GM23338 (cell line): ENCODE measurements at regions not wholly inside any gene's neighbourhood (a gene's known extent, or its start where the extent isn't known, plus 50 kb on each side); places are given as distances from the start of the nearest gene placed in this dataset.
"Not testable (repeated sequence)": the region's sequence is repeated elsewhere in the genome, so short reads cannot be mapped to it uniquely, and the experiment has no call there.

Source experiments
- ATAC-seq: fragments of 200-7000 bp; cut with Tn5 transposase; 3 replicates; pipeline ENCODE4 v1.9.1; 2020
- DNase-seq: peaks from one replicate; pipeline ENCODE4 v3.0.0-alpha.2; 2015; ENCODE audit warnings: low spot score
- H2AFZ ChIP-seq: fragments of 200-600 bp; sonication (generic); 2 replicates; pipeline ENCODE4 v1.8.0; 2016; ENCODE audit warnings: antibody characterized with exemption, mild to moderate bottlenecking, moderate library complexity
- H3F3A ChIP-seq: fragments of 200-600 bp; sonication (generic); replicated peaks from 2 replicates; pipeline ENCODE4 v1.8.0; 2017; ENCODE audit warnings: antibody characterized with exemption, mixed run types, low read depth
- H3K27ac ChIP-seq: fragments of 200-600 bp; sonication (generic); 2 replicates; pipeline ENCODE4 v1.6.1; 2016; ENCODE audit warnings: low read depth
- H3K27me3 ChIP-seq: fragments of 200-600 bp; sonication (generic); 2 replicates; pipeline ENCODE4 v1.8.0; 2016; ENCODE audit warnings: mild to moderate bottlenecking, mixed run types, moderate library complexity; ENCODE audit not compliant: insufficient read depth
- H3K36me3 ChIP-seq: fragments of 200-600 bp; sonication (generic); 2 replicates; pipeline ENCODE4 v1.8.0; 2016; ENCODE audit warnings: mild to moderate bottlenecking; ENCODE audit not compliant: insufficient read depth
- H3K4me1 ChIP-seq: fragments of 200-600 bp; sonication (generic); 2 replicates; pipeline ENCODE4 v1.8.0; 2016; ENCODE audit warnings: mild to moderate bottlenecking, moderate library complexity; ENCODE audit not compliant: insufficient read depth
- H3K4me2 ChIP-seq: fragments of 200-600 bp; sonication (generic); 2 replicates; pipeline ENCODE4 v1.7.1; 2017; ENCODE audit warnings: mixed run types
- H3K4me3 ChIP-seq: fragments of 200-600 bp; sonication (generic); 2 replicates; pipeline ENCODE4 v1.6.1; 2016; ENCODE audit warnings: mixed run types
- H3K79me2 ChIP-seq: fragments of 200-600 bp; sonication (generic); replicated peaks from 2 replicates; pipeline ENCODE4 v1.8.0; 2017; ENCODE audit warnings: mild to moderate bottlenecking; ENCODE audit not compliant: insufficient read depth
- H3K9me2 ChIP-seq: fragments of 200-600 bp; sonication (generic); 2 replicates; pipeline ENCODE4 v1.8.0; 2017; ENCODE audit not compliant: insufficient read depth
- H4K20me1 ChIP-seq: fragments of 200-600 bp; sonication (generic); replicated peaks from 2 replicates; pipeline ENCODE4 v1.8.0; 2017; ENCODE audit warnings: mild to moderate bottlenecking; ENCODE audit not compliant: insufficient read depth
- H3K27ac Mint-ChIP-seq: 2 replicates; pipeline ENCODE4 v1.8.0; 2020; ENCODE audit warnings: inconsistent platforms, mild to moderate bottlenecking, moderate library complexity, mixed read lengths
- H3K27me3 Mint-ChIP-seq: 3 replicates; pipeline ENCODE4 v1.8.0; 2022; ENCODE audit warnings: low read depth, mild to moderate bottlenecking, moderate library complexity, mixed read lengths, inconsistent platforms; ENCODE audit not compliant: insufficient read depth, poor library complexity
- H3K36me3 Mint-ChIP-seq: 3 replicates; pipeline ENCODE4 v1.8.0; 2021; ENCODE audit warnings: low read depth, mild to moderate bottlenecking, inconsistent platforms, moderate library complexity, mixed read lengths
- H3K4me1 Mint-ChIP-seq: 3 replicates; pipeline ENCODE4 v1.8.0; 2020; ENCODE audit warnings: mild to moderate bottlenecking, inconsistent platforms, mixed read lengths
- H3K4me3 Mint-ChIP-seq: 3 replicates; pipeline ENCODE4 v1.8.0; 2021; ENCODE audit warnings: moderate library complexity, mild to moderate bottlenecking, inconsistent platforms, mixed read lengths
- H3K9me3 Mint-ChIP-seq: 3 replicates; pipeline ENCODE4 v1.8.0; 2020; ENCODE audit warnings: moderate library complexity, mild to moderate bottlenecking, inconsistent platforms, mixed read lengths
- CREB1 ChIP-seq: fragments of 250-450 bp; sonication (Bioruptor Pico); IDR thresholded peaks from 2 replicates; pipeline ENCODE4 v1.5.0; 2020; ENCODE audit warnings: low read depth, mild to moderate bottlenecking, moderate library complexity
- NANOG ChIP-seq: IDR thresholded peaks from 2 replicates; pipeline ENCODE4 v1.6.1; 2016; ENCODE audit warnings: antibody characterized with exemption, borderline replicate concordance
- POLR2AphosphoS5 ChIP-seq: IDR thresholded peaks from 2 replicates; pipeline ENCODE4 v1.6.1; 2016; ENCODE audit warnings: antibody characterized with exemption, low read depth
- ZNF114 ChIP-seq: fragments of 250-450 bp; sonication (Bioruptor Pico); IDR thresholded peaks from 2 replicates; pipeline ENCODE4 v1.5.0; 2020; ENCODE audit warnings: mild to moderate bottlenecking, moderate library complexity
- TF ChIP-seq, protein P1 (sequence below), 2 experiments: fragments of 200-600 bp in 1 of 2; sonication (generic) in 1 of 2; conservative IDR thresholded peaks; 2 replicates each; pipeline versions ENCODE4 v1.5.1 to v1.6.1; 2016 to 2017; ENCODE audit warnings: antibody characterized with exemption in 2 of 2, low read depth in 2 of 2, mild to moderate bottlenecking in 2 of 2, moderate library complexity in 1 of 2
- TF ChIP-seq, protein P2 (sequence below): fragments of 250-450 bp; sonication (Bioruptor Pico); IDR thresholded peaks from 2 replicates; pipeline ENCODE4 v1.5.0; 2020; ENCODE audit warnings: mild to moderate bottlenecking, moderate library complexity
- TF ChIP-seq, protein P3 (sequence below): IDR thresholded peaks from one replicate; pipeline ENCODE4 v1.6.1; 2018; ENCODE audit warnings: antibody characterized with exemption; ENCODE audit not compliant: unreplicated experiment

DNA sequence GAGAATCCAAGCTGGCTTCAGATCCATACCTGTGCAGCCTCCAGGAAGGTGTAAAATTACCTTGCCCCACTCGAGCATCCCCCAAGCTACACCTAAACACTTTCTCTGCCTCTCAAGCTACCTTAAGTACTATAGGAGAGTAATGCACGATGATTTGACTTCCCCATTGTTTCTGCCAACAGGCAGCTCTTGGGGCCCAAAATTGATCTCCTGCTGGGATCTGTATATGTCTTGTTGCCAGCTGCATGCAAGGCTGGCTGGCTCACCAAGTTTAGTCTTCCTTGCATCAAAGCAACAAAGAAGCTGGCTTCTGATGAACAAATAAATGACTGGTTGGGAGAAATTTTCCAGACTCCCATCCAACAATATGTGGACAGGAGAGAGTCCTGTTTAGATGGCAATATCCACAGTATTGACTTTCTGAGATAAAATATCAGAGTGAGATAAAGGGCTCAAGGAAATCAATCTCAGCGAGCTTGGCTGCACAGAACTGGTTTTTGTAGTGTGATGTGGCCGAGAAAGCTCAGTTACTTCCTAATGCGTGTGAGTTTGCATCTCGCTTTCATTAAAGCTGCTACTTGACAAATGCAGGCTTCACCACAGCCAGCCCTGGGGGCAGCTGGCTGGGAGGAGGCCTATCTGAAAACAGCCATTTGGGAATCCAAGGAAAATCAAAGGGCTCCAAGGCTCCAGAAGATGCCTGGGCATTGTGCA is 140.7 kb downstream of the MINAR1 start (continued):
- TF ChIP-seq, protein P1, sequence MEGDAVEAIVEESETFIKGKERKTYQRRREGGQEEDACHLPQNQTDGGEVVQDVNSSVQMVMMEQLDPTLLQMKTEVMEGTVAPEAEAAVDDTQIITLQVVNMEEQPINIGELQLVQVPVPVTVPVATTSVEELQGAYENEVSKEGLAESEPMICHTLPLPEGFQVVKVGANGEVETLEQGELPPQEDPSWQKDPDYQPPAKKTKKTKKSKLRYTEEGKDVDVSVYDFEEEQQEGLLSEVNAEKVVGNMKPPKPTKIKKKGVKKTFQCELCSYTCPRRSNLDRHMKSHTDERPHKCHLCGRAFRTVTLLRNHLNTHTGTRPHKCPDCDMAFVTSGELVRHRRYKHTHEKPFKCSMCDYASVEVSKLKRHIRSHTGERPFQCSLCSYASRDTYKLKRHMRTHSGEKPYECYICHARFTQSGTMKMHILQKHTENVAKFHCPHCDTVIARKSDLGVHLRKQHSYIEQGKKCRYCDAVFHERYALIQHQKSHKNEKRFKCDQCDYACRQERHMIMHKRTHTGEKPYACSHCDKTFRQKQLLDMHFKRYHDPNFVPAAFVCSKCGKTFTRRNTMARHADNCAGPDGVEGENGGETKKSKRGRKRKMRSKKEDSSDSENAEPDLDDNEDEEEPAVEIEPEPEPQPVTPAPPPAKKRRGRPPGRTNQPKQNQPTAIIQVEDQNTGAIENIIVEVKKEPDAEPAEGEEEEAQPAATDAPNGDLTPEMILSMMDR (conservative IDR thresholded peaks at IDR 0.05; ENCODE audit: low read depth in 2 of 2), result no peak

DNA sequence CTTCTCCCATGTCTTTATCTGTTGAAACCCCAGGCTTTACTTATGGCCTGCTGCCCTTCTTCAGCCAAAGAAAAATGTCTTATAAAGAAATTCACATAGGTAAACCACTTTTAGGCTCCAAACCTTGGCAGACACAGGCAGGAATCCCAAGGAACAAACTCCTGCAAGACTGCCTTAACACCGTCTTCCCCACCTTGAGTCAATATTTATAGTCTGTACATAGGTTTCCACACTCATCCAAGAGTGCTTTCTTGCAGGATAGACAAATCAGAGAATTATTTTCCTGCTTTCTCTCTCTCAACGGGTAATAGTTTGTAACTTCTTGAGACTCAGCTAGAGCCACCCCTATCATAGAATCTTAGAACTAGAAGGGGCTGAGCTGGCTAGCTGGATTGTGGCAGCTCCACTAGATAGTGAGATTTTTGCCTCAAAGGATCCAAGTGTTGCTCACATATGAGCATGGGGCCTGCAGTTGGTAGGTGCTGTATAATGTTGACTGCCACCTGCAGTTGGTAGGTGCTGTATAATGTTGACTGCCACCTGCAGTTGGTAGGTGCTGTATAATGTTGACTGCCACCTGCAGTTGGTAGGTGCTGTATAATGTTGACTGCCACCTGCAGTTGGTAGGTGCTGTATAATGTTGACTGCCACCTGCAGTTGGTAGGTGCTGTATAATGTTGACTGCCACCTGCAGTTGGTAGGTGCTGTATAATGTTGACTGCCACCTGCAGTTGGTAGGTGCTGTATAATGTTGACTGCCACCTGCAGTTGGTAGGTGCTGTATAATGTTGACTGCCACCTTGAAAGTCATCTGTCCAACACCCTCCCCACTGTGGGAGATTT is 142.5 kb downstream of the MINAR1 start:
- DNase-seq, H3F3A ChIP-seq, H3K36me3 ChIP-seq, H3K79me2 ChIP-seq, ATAC-seq, H3K4me2 ChIP-seq, H3K4me1 Mint-ChIP-seq, H3K4me3 Mint-ChIP-seq, H3K27ac Mint-ChIP-seq, H3K4me1 ChIP-seq, H3K27me3 ChIP-seq, H3K9me3 Mint-ChIP-seq, H3K36me3 Mint-ChIP-seq, H3K4me3 ChIP-seq, H3K27ac ChIP-seq, H3K27me3 Mint-ChIP-seq, H4K20me1 ChIP-seq, H3K9me2 ChIP-seq, H2AFZ ChIP-seq: not testable (repeated sequence)

DNA sequence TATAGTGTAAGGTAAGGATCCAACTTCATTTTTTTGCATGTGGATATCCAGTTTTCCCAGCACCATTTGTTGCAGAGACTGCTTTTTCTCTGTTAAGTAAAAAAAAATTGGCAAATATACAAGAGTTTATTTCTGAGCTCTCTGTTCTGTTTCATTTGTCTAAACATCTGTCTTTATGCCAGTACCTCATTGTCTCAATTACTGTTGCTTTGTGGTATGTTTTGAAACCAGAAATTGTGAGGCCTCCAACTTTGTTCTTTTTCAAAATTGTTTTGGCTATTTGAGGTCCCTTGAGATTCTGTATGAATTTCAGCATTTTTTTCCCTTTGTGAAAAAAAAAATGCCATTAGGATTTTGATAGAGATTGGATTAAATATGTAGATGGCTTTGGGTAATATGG is 150.5 kb downstream of the MINAR1 start:
- Histone ChIP-seq H3K4me2 (no peak overlapping the region), H3K36me3 (no peaks in the 10 kb centered on the region), H3K4me3 (no peak overlapping the region), H3K4me1 (no peaks in the 10 kb centered on the region), H4K20me1 (no peaks in the 10 kb centered on the region), H3F3A (no peaks in the 10 kb centered on the region), H3K79me2 (no peaks in the 10 kb centered on the region), H2AFZ (no peak overlapping the region), H3K9me2 (no peaks in the 10 kb centered on the region), H3K27ac (no peak overlapping the region), H3K27me3 (no peaks in the 10 kb centered on the region)
- H3K27ac Mint-ChIP-seq, result no peak overlapping the region
- no peak overlapping the region for H3K4me3 Mint-ChIP-seq
- ATAC-seq (no peak), DNase-seq (no peak)
- H3K27me3 Mint-ChIP-seq, result no peaks in the 10 kb centered on the region
- no peaks in the 10 kb centered on the region for H3K4me1 Mint-ChIP-seq
- H3K9me3 Mint-ChIP-seq, result no peaks in the 10 kb centered on the region
- H3K36me3 Mint-ChIP-seq, result no peaks in the 10 kb centered on the region
- TF ChIP-seq CREB1 (CRISPR knock-in tag), result no peak
- TF ChIP-seq NANOG, result no peak
- no peak for TF ChIP-seq POLR2AphosphoS5
- TF ChIP-seq ZNF114 (CRISPR knock-in tag), result no peak
- TF ChIP-seq, protein P2, sequence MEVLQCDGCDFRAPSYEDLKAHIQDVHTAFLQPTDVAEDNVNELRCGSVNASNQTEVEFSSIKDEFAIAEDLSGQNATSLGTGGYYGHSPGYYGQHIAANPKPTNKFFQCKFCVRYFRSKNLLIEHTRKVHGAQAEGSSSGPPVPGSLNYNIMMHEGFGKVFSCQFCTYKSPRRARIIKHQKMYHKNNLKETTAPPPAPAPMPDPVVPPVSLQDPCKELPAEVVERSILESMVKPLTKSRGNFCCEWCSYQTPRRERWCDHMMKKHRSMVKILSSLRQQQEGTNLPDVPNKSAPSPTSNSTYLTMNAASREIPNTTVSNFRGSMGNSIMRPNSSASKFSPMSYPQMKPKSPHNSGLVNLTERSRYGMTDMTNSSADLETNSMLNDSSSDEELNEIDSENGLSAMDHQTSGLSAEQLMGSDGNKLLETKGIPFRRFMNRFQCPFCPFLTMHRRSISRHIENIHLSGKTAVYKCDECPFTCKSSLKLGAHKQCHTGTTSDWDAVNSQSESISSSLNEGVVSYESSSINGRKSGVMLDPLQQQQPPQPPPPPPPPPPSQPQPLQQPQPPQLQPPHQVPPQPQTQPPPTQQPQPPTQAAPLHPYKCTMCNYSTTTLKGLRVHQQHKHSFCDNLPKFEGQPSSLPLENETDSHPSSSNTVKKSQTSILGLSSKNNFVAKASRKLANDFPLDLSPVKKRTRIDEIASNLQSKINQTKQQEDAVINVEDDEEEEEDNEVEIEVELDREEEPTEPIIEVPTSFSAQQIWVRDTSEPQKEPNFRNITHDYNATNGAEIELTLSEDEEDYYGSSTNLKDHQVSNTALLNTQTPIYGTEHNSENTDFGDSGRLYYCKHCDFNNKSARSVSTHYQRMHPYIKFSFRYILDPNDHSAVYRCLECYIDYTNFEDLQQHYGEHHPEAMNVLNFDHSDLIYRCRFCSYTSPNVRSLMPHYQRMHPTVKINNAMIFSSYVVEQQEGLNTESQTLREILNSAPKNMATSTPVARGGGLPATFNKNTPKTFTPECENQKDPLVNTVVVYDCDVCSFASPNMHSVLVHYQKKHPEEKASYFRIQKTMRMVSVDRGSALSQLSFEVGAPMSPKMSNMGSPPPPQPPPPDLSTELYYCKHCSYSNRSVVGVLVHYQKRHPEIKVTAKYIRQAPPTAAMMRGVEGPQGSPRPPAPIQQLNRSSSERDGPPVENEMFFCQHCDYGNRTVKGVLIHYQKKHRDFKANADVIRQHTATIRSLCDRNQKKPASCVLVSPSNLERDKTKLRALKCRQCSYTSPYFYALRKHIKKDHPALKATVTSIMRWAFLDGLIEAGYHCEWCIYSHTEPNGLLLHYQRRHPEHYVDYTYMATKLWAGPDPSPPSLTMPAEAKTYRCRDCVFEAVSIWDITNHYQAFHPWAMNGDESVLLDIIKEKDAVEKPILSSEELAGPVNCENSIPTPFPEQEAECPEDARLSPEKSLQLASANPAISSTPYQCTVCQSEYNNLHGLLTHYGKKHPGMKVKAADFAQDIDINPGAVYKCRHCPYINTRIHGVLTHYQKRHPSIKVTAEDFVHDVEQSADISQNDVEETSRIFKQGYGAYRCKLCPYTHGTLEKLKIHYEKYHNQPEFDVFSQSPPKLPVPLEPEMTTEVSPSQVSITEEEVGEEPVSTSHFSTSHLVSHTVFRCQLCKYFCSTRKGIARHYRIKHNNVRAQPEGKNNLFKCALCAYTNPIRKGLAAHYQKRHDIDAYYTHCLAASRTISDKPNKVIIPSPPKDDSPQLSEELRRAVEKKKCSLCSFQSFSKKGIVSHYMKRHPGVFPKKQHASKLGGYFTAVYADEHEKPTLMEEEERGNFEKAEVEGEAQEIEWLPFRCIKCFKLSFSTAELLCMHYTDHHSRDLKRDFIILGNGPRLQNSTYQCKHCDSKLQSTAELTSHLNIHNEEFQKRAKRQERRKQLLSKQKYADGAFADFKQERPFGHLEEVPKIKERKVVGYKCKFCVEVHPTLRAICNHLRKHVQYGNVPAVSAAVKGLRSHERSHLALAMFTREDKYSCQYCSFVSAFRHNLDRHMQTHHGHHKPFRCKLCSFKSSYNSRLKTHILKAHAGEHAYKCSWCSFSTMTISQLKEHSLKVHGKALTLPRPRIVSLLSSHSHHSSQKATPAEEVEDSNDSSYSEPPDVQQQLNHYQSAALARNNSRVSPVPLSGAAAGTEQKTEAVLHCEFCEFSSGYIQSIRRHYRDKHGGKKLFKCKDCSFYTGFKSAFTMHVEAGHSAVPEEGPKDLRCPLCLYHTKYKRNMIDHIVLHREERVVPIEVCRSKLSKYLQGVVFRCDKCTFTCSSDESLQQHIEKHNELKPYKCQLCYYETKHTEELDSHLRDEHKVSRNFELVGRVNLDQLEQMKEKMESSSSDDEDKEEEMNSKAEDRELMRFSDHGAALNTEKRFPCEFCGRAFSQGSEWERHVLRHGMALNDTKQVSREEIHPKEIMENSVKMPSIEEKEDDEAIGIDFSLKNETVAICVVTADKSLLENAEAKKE (CRISPR knock-in tag), result no peak
- TF ChIP-seq, protein P3, sequence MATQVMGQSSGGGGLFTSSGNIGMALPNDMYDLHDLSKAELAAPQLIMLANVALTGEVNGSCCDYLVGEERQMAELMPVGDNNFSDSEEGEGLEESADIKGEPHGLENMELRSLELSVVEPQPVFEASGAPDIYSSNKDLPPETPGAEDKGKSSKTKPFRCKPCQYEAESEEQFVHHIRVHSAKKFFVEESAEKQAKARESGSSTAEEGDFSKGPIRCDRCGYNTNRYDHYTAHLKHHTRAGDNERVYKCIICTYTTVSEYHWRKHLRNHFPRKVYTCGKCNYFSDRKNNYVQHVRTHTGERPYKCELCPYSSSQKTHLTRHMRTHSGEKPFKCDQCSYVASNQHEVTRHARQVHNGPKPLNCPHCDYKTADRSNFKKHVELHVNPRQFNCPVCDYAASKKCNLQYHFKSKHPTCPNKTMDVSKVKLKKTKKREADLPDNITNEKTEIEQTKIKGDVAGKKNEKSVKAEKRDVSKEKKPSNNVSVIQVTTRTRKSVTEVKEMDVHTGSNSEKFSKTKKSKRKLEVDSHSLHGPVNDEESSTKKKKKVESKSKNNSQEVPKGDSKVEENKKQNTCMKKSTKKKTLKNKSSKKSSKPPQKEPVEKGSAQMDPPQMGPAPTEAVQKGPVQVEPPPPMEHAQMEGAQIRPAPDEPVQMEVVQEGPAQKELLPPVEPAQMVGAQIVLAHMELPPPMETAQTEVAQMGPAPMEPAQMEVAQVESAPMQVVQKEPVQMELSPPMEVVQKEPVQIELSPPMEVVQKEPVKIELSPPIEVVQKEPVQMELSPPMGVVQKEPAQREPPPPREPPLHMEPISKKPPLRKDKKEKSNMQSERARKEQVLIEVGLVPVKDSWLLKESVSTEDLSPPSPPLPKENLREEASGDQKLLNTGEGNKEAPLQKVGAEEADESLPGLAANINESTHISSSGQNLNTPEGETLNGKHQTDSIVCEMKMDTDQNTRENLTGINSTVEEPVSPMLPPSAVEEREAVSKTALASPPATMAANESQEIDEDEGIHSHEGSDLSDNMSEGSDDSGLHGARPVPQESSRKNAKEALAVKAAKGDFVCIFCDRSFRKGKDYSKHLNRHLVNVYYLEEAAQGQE, result no peak
